Astrocyte of the hippocampus (primary cell): ENCODE measurements at regions not wholly inside any gene's neighbourhood (a gene's known extent, or its start where the extent isn't known, plus 50 kb on each side); places are given as distances from the start of the nearest gene placed in this dataset.
A peak's percentile ranks its signal among the peaks of the same experiment; 100 is the strongest.
"Not testable (repeated sequence)": the region's sequence is repeated elsewhere in the genome, so short reads cannot be mapped to it uniquely, and the experiment has no call there.

ENCODE experiments used
- DNase-seq: peaks from one replicate; pipeline ENCODE4 v3.0.0; 2011; ENCODE audit warnings: low read depth, low spot score

GRCh38 chr9:28086881-28087280, 513.6 kb upstream of the C9orf72 start:
- DNase-seq, result no peak

DNA sequence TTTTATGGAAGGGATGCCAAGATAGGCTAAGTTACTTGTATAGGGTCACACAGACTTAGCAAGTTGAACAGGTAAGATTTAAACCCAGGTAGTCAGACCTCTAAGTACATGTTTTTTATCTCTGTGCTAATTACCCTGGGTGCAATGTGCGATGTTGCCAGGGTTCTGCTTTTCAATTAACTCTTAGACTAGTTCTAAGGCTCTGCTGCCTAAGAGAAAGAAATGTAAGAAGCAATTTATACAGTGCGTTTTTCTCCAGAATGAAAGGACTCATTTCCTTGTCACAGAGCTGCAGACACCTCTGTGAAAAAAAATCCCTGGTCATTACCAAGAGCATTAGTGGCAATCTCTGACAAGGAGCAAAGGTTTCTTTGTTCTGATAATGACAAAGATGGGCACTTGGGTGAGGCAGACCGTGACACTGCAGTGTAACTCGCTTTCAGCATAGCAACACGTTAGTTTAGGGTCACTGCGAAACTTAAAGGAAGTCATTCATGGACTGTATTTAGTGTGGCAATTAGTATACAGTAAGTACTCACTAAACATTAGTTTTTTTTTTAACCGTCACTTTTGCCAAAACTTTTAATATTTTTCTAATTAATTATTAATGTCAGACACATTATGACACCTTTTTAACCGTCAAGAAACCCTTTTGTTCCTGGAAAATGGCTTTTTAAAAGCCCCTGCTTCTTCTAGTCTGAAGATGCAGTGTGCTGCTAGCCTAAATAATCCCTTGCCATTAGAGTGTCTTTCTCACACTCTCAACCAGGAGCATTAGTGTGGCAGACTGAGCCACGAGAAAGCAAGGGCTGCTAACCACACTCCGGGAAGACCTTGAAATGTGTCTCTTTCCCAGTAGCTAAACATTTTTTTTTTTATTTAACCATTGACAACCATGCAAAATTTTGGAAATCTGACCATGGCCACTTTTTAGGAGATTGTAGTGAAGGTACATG, 520.0 kb upstream of the C9orf72 start:
- no peak for DNase-seq

DNA sequence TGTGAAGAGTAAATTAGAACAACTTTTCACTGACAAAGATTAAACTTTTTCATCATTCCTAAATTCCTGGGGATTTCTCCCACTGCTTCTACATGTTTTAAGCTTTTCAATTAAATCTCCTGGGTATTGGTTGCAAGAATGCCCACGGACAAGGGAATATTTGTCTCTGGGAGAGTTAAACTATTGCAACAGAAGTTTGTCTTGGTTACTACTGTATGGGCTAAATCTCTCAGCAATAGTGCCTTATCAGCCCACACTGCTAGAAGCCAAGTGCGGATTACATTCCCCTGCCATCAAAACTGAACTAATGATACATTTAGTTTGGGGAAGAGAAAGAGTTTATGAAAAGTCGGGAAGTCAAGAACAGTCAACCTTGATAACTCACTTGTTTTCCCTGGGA, 528.2 kb upstream of the C9orf72 start:
- DNase-seq, result no peak

GRCh38 chr9:28105001-28105400, 531.7 kb upstream of the C9orf72 start:
- DNase-seq, result no peak

GRCh38 chr9:28120184-28120583, 546.9 kb upstream of the C9orf72 start:
- DNase-seq, result peak; percentile 25

DNA sequence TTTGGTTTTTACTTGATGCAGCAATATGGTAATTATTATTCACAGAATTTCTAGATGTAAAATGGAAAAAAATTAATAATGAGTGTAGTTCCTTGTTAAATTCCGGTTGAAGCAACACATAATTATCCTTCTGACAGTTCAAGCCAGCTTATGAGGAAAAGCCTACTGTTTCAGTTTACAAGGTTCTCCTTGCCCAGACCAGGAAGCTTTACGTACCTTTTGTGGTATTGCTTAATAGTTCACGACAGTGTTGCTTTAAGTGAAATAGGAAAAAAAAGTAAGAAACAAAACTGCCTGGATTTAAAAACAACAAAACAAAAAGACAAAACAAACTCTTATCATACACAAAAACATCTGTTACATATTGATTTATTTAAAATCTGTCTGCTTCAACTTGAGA, 547.3 kb upstream of the C9orf72 start:
- DNase-seq, result no peak

DNA sequence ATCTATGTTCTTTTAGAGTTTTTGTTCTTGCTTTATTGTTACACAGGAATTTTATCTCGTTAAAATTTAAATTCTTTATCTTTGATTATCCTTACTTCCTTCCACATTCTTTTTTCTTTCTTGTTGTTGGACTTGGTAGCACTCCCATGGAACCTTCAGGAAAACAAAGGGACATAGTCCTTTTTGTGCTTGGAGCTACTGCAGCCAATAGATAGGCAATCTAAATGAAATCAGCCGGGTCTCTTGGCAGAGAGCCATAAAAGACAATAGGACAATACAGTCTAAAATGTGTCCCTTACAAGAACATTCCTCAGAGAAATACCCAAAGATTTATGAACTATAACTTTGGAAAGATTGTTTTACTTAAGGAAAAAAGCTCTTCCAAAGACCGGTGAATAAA, 548.1 kb upstream of the C9orf72 start:
- DNase-seq, result no peak

- DNase-seq, result no peak
Measured at GRCh38 chr9:28124917-28125316, 551.6 kb upstream of the C9orf72 start.

- DNase-seq, result no peak
Measured at GRCh38 chr9:28127101-28127500, 553.8 kb upstream of the C9orf72 start.

GRCh38 chr9:28134446-28134976, 561.2 kb upstream of the C9orf72 start:
- DNase-seq, result no peak

- no peak for DNase-seq
Measured at GRCh38 chr9:28135549-28135948, 562.3 kb upstream of the C9orf72 start.

DNA sequence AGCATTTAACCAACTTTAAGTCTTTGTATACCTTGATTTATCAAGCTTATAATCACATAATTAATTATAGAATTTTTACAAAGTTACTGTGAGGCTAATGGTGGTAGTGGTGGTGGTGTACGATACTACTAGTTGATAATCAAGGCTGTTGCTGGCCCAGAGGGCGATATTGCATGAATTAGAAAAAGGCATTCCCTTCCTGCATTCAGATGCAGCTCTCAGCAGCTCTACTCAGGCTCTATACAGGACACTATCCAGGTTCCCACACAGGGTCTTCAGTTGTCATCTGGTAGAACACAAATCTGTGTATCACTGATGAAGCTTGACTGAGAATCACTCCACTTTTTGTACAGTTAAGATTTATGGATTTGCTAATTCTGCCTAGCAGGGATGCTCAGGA, 562.8 kb upstream of the C9orf72 start:
- DNase-seq, result no peak

GRCh38 chr9:28147430-28147829, 574.1 kb upstream of the C9orf72 start:
- not testable (repeated sequence) for DNase-seq

- DNase-seq, result not testable (repeated sequence)
Measured at GRCh38 chr9:28147923-28148597, 574.8 kb upstream of the C9orf72 start.

DNA sequence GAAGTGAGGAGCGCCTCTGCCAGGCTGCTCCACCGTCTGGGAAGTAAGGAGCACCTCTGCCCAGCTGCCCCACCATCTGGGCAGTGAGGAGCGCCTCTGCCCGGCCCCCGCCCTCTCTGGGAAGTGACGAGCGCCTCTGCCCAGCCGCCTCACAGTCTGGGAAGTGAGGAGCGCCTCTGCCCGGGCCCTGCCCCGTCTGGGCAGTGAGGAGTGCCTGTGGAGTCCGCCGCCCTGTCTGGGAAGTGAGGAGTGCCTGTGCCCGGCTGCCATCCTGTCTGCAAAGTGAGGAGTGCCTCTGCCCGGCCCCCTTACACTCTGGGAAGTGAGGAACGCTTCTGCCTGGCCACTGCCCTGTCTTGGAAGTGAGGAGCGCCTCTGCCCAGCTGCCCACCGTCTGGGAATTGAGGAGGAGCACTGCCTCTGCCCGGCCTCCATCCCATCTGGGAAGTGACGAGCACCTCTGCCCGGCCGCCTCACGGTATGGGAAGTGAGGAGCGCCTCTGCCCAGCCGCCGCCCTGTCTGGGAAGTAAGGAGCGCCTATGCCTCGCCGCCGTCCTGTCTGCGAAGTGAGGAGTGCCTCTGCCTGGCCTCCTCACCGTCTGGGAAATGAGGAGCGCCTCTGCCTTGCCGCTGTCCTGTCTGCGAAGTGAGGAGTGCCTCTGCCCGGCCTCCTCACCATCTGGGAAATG, 576.2 kb upstream of the C9orf72 start:
- not testable (repeated sequence) for DNase-seq

GRCh38 chr9:28155067-28155466, 581.8 kb upstream of the C9orf72 start:
- peak; percentile 28 for DNase-seq

GRCh38 chr9:28155671-28156070, 582.4 kb upstream of the C9orf72 start:
- DNase-seq, result no peak

DNA sequence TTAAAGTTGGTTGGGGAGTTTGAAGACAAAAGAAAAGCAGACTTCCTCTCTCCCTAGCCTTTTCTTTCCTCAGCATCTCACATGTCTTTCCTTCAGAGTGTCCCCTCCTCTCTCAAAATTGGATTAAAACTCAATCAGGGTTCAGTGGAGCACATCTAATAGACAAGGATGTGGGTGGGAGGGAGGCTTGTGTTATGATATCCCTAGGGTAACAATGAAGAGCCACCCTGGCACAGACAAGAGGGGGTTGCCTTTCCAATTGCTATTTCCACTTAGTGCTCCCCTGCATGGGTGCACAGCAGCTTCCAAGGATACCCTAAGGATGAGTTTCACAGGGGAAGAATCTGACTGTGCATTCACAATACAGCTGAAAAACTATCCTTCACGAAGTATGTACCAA, 585.2 kb upstream of the C9orf72 start:
- no peak for DNase-seq

GRCh38 chr9:28163619-28164018, 590.3 kb upstream of the C9orf72 start:
- DNase-seq, result no peak

GRCh38 chr9:28166179-28166578, 592.9 kb upstream of the C9orf72 start:
- DNase-seq, result no peak

GRCh38 chr9:28177142-28177541, 603.9 kb upstream of the C9orf72 start:
- DNase-seq, result no peak

GRCh38 chr9:28177925-28178324, 604.6 kb upstream of the C9orf72 start:
- DNase-seq, result no peak
